Prostate gland (tissue), 2 donors: ENCODE measurements at regions not wholly inside any gene's neighbourhood (a gene's known extent, or its start where the extent isn't known, plus 50 kb on each side); places are given as distances from the start of the nearest gene placed in this dataset.

Source experiments
- DNase-seq: peaks from one replicate; pipeline ENCODE4 v3.0.0-alpha.2; 2019; ENCODE audit warnings: low spot score
- H3K27ac ChIP-seq, 2 donors: fragments of 200-600 bp; sonication (generic); 2 replicates each; pipeline ENCODE4 v1.5.1; 2017 to 2019
- H3K27me3 ChIP-seq: fragments of 200-600 bp; sonication (generic); replicated peaks from 2 replicates; pipeline ENCODE4 v1.5.1; 2019; ENCODE audit not compliant: insufficient read depth
- H3K36me3 ChIP-seq, 2 donors: fragments of 200-600 bp; sonication (generic); 1 replicate in 1 of 2; 2 replicates in 1 of 2; pipeline versions ENCODE4 v1.5.1 to v1.8.1; 2017 to 2019
- H3K4me1 ChIP-seq: fragments of 200-600 bp; sonication (generic); replicated peaks from 2 replicates; pipeline ENCODE4 v1.5.1; 2019
- H3K4me3 ChIP-seq, 2 donors: fragments of 200-600 bp; sonication (generic); 2 replicates each; pipeline ENCODE4 v1.5.1; 2017 to 2019
- H3K9me3 ChIP-seq: fragments of 200-600 bp; sonication (generic); 2 replicates; pipeline ENCODE4 v1.5.1; 2017
- CTCF ChIP-seq, 4 experiments: fragments of 200-600 bp in 2 of 4; fragments of 450-650 bp in 2 of 4; sonication (generic) in 2 of 4; IDR thresholded peaks; 1 replicate in 3 of 4; 2 replicates in 1 of 4; pipeline ENCODE4 v1.5.1; 2016 to 2019; ENCODE audit warnings: antibody characterized with exemption in 4 of 4, mild to moderate bottlenecking in 2 of 4, moderate library complexity in 2 of 4
- POLR2A ChIP-seq: fragments of 450-650 bp; IDR thresholded peaks from one replicate; pipeline ENCODE4 v1.6.1; 2016; ENCODE audit warnings: antibody characterized with exemption, mild to moderate bottlenecking
- POLR2AphosphoS5 ChIP-seq: sonication (generic); formaldehyde crosslinking; IDR thresholded peaks from one replicate; pipeline ENCODE4 v1.6.1; 2017; ENCODE audit warnings: antibody characterized with exemption
- whole genome bisulfite sequencing: methylation state at CpG from one replicate; pipeline ENCODE4 v1.1.5; 2018; 5-methylcytosine and 5-hydroxymethylcytosine counted together
- intact Hi-C: fragments of 100-400 bp; cut with DNase I; formaldehyde crosslinking; loops from one replicate; pipeline ENCODE4 v1.14.2; 2022

- TF ChIP-seq POLR2AphosphoS5: no peak
- TF ChIP-seq CTCF (IDR thresholded peaks at IDR 0.05): no peak
- no peak for TF ChIP-seq POLR2A
- Histone ChIP-seq H3K27me3 (no peaks in the 10 kb centered on the region), H3K27ac (no peak overlapping the region), H3K9me3 (no peaks in the 10 kb centered on the region), H3K4me1 (no peaks in the 10 kb centered on the region), H3K4me3 (no peak overlapping the region), H3K36me3 (no peaks in the 10 kb centered on the region)
- intact Hi-C loops: no loop called here
- 65% methylated on average over 4 of the region's 4 CpGs for WGBS
- DNase-seq: no peak
These were observed 54.3 kb upstream of the AGTR1 start for GRCh38 chr3:148643389-148643840.

DNA sequence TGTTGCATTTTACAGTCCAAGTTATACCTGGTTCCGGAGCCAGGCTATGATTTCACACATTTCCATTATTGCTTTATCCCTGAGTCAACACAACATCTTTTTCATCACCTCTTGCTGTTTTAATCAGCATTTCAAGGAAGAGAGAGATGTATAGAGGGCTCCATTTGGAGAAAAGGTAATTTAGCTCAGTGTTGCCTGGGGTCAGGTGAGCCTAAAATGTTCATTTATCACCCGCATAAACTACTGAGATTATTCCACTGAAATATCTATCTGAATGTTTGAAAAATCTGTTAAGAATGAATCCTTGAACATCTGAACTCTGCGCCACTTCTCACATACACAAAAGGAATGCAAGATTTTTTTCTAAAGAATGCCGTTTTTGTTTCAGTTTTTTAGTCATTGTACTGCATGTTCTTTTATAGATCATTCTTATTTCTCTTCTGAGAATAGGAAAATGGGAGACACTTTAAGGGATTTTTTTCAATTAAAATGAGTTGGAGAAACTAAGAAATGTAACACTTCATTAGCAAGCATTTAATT lies 51.5 kb upstream of the AGTR1 start:
- Histone ChIP-seq H3K27ac (no peak overlapping the region), H3K27me3 (no peaks in the 10 kb centered on the region), H3K9me3 (no peaks in the 10 kb centered on the region), H3K4me3 (no peak overlapping the region), H3K36me3 (no peaks in the 10 kb centered on the region), H3K4me1 (no peaks in the 10 kb centered on the region)
- TF ChIP-seq POLR2A (no peak), CTCF (IDR thresholded peaks at IDR 0.05) (no peak), POLR2AphosphoS5 (no peak)
- WGBS: 86% methylated on average over 4 of the region's 4 CpGs
- intact Hi-C loops: no loop called here
- no peak for DNase-seq
